Karpas-422 (cell line): ENCODE measurements at regions not wholly inside any gene's neighbourhood (a gene's known extent, or its start where the extent isn't known, plus 50 kb on each side); places are given as distances from the start of the nearest gene placed in this dataset.

Source experiments
- DNase-seq: peaks from one replicate; pipeline ENCODE4 v3.0.0-alpha.2; 2015
- H2AFZ ChIP-seq: fragments of 200-600 bp; sonication (generic); 2 replicates; pipeline ENCODE4 v1.6.1; 2014; ENCODE audit warnings: antibody characterized with exemption, low read length, mixed read lengths
- H3K27ac ChIP-seq: fragments of 200-600 bp; sonication (generic); 2 replicates; pipeline ENCODE4 v1.5.1; 2014; ENCODE audit warnings: mild to moderate bottlenecking, low read length, moderate library complexity
- H3K27me3 ChIP-seq: fragments of 200-600 bp; sonication (generic); 2 replicates; pipeline ENCODE4 v1.6.1; 2014; ENCODE audit warnings: low read length, mixed read lengths
- H3K36me3 ChIP-seq: fragments of 200-600 bp; sonication (generic); 2 replicates; pipeline ENCODE4 v1.6.1; 2014; ENCODE audit warnings: low read length, mixed read lengths; ENCODE audit not compliant: insufficient read depth
- H3K4me1 ChIP-seq: fragments of 200-600 bp; sonication (generic); 2 replicates; pipeline ENCODE4 v1.6.1; 2014; ENCODE audit warnings: mild to moderate bottlenecking, low read length, mixed read lengths
- H3K4me2 ChIP-seq: fragments of 200-600 bp; sonication (generic); 2 replicates; pipeline ENCODE4 v1.6.1; 2014; ENCODE audit warnings: low read length, low read depth, mild to moderate bottlenecking; ENCODE audit not compliant: poor library complexity, severe bottlenecking
- H3K4me3 ChIP-seq: fragments of 200-600 bp; sonication (generic); 2 replicates; pipeline ENCODE4 v1.5.1; 2014; ENCODE audit warnings: mild to moderate bottlenecking, antibody characterized with exemption, low read length, mixed read lengths
- H3K79me2 ChIP-seq: fragments of 200-600 bp; sonication (generic); 2 replicates; pipeline ENCODE4 v1.6.1; 2014; ENCODE audit warnings: mild to moderate bottlenecking, low read length, mixed read lengths
- H3K9ac ChIP-seq: fragments of 200-600 bp; sonication (generic); 2 replicates; pipeline ENCODE4 v1.6.0; 2014; ENCODE audit warnings: low read length
- H3K9me2 ChIP-seq: fragments of 200-600 bp; sonication (generic), shearing (Covaris generic); replicated peaks from 2 replicates; pipeline ENCODE4 v1.6.0; 2014; ENCODE audit warnings: mild to moderate bottlenecking, low read length, moderate library complexity; ENCODE audit not compliant: insufficient read depth
- H3K9me3 ChIP-seq: fragments of 300-700, 200-600 bp; sonication (generic); 2 replicates; pipeline ENCODE4 v1.6.1; 2014; ENCODE audit warnings: low read length, mixed read lengths
- H4K20me1 ChIP-seq: fragments of 200-600 bp; sonication (generic); 2 replicates; pipeline ENCODE4 v1.6.1; 2014; ENCODE audit warnings: mild to moderate bottlenecking, antibody characterized with exemption, low read length, low read depth; ENCODE audit not compliant: insufficient read depth

GRCh38 chr3:162641317-162641716 lies 1144.7 kb downstream of the OTOL1 start:
- Histone ChIP-seq H3K4me2 (no peak overlapping the region), H2AFZ (no peak overlapping the region)
- DNase-seq: no peak

GRCh38 chr3:162641907-162642306 lies 1145.3 kb downstream of the OTOL1 start:
- Histone ChIP-seq H3K9ac (no peak overlapping the region), H3K36me3 (no peaks in the 10 kb centered on the region), H3K27ac (no peak overlapping the region), H4K20me1 (no peaks in the 10 kb centered on the region), H3K9me3 (no peaks in the 10 kb centered on the region; the same call in 1 of the 2 replicates), H3K79me2 (no peaks in the 10 kb centered on the region), H3K4me1 (no peaks in the 10 kb centered on the region), H3K9me2 (no peaks in the 10 kb centered on the region), H3K4me2 (no peak overlapping the region), H3K27me3 (no peaks in the 10 kb centered on the region), H2AFZ (no peak overlapping the region), H3K4me3 (no peak overlapping the region)
- DNase-seq: no peak

More at GRCh38 chr3:162641317-162641716, 1144.7 kb downstream of the OTOL1 start:
- Histone ChIP-seq H4K20me1 (no peaks in the 10 kb centered on the region), H3K4me1 (no peaks in the 10 kb centered on the region), H3K79me2 (no peaks in the 10 kb centered on the region), H3K27ac (no peak overlapping the region), H3K4me3 (no peak overlapping the region), H3K9me2 (no peaks in the 10 kb centered on the region), H3K9me3 (no peaks in the 10 kb centered on the region; the same call in 1 of the 2 replicates), H3K27me3 (no peaks in the 10 kb centered on the region), H3K36me3 (no peaks in the 10 kb centered on the region), H3K9ac (no peak overlapping the region)

GRCh38 chr3:162643245-162643644 lies 1146.6 kb downstream of the OTOL1 start:
- Histone ChIP-seq H3K79me2 (no peaks in the 10 kb centered on the region), H2AFZ (no peak overlapping the region), H3K9me2 (no peaks in the 10 kb centered on the region), H3K4me2 (no peak overlapping the region), H3K36me3 (no peaks in the 10 kb centered on the region), H3K4me1 (no peaks in the 10 kb centered on the region), H3K9me3 (no peaks in the 10 kb centered on the region), H4K20me1 (no peaks in the 10 kb centered on the region), H3K27me3 (no peaks in the 10 kb centered on the region), H3K9ac (no peak overlapping the region), H3K27ac (no peak overlapping the region), H3K4me3 (no peak overlapping the region)
- no peak for DNase-seq

GRCh38 chr3:162647321-162647720 lies 1150.7 kb downstream of the OTOL1 start:
- H2AFZ ChIP-seq: no peak overlapping the region
- no peaks in the 10 kb centered on the region for H3K79me2 ChIP-seq
- H3K36me3 ChIP-seq: no peaks in the 10 kb centered on the region
- no peak overlapping the region for H3K27ac ChIP-seq
- H3K9me2 ChIP-seq: no peaks in the 10 kb centered on the region
- H3K9ac ChIP-seq: no peak overlapping the region
- no peak overlapping the region for H3K4me2 ChIP-seq
- H3K9me3 ChIP-seq: peaks cover 9% of the 10 kb centered on the region
- no peak overlapping the region for H3K4me3 ChIP-seq
- H3K4me1 ChIP-seq: no peaks in the 10 kb centered on the region
- H3K27me3 ChIP-seq: no peaks in the 10 kb centered on the region
- no peak for DNase-seq
- H4K20me1 ChIP-seq: no peaks in the 10 kb centered on the region

- Histone ChIP-seq H3K4me3 (no peak overlapping the region), H2AFZ (no peak overlapping the region), H3K79me2 (no peaks in the 10 kb centered on the region), H3K4me1 (no peaks in the 10 kb centered on the region), H3K36me3 (no peaks in the 10 kb centered on the region), H3K9ac (no peak overlapping the region), H3K4me2 (no peak overlapping the region), H3K9me3 (peaks cover 30% of the 10 kb centered on the region), H3K27me3 (no peaks in the 10 kb centered on the region), H4K20me1 (no peaks in the 10 kb centered on the region), H3K27ac (no peak overlapping the region), H3K9me2 (no peaks in the 10 kb centered on the region)
- DNase-seq: no peak
These were observed 1161.4 kb downstream of the OTOL1 start for GRCh38 chr3:162658003-162658402.

GRCh38 chr3:162665684-162666391 lies 1169.2 kb downstream of the OTOL1 start:
- Histone ChIP-seq H3K4me1 (no peaks in the 10 kb centered on the region), H3K36me3 (no peaks in the 10 kb centered on the region; the same call in 1 of the 2 replicates), H3K9me2 (no peaks in the 10 kb centered on the region), H3K4me2 (no peak overlapping the region), H3K27me3 (no peaks in the 10 kb centered on the region), H2AFZ (no peak overlapping the region), H3K9me3 (peaks cover 12% of the 10 kb centered on the region), H3K9ac (no peak overlapping the region), H3K4me3 (no peak overlapping the region), H3K27ac (no peak overlapping the region), H4K20me1 (no peaks in the 10 kb centered on the region), H3K79me2 (no peaks in the 10 kb centered on the region)
- no peak for DNase-seq

- no peak for DNase-seq
- no peak overlapping the region for H3K4me2 ChIP-seq
- no peaks in the 10 kb centered on the region for H3K27me3 ChIP-seq
- H3K4me3 ChIP-seq: no peak overlapping the region
- peaks cover 8% of the 10 kb centered on the region; the same call in 1 of the 2 replicates for H3K9me3 ChIP-seq
- H3K27ac ChIP-seq: no peak overlapping the region
- H2AFZ ChIP-seq: no peak overlapping the region
- no peaks in the 10 kb centered on the region for H4K20me1 ChIP-seq
- H3K79me2 ChIP-seq: no peaks in the 10 kb centered on the region
- no peaks in the 10 kb centered on the region; the same call in 1 of the 2 replicates for H3K36me3 ChIP-seq
- H3K9ac ChIP-seq: no peak overlapping the region
- H3K4me1 ChIP-seq: no peaks in the 10 kb centered on the region
- no peaks in the 10 kb centered on the region for H3K9me2 ChIP-seq
These were observed 1170.2 kb downstream of the OTOL1 start for GRCh38 chr3:162666835-162667234.

GRCh38 chr3:162670181-162670580 lies 1173.6 kb downstream of the OTOL1 start:
- Histone ChIP-seq H3K36me3 (no peaks in the 10 kb centered on the region; the same call in 1 of the 2 replicates), H3K4me1 (no peaks in the 10 kb centered on the region), H3K79me2 (no peaks in the 10 kb centered on the region), H4K20me1 (no peaks in the 10 kb centered on the region), H3K4me2 (no peak overlapping the region), H3K9me2 (no peaks in the 10 kb centered on the region), H3K27me3 (no peaks in the 10 kb centered on the region), H3K27ac (no peak overlapping the region), H3K9me3 (peaks cover 11% of the 10 kb centered on the region; the same call in 1 of the 2 replicates), H3K9ac (no peak overlapping the region), H3K4me3 (no peak overlapping the region), H2AFZ (no peak overlapping the region)
- DNase-seq: no peak
